ENCODE measurements at regions not wholly inside any gene's neighbourhood (a gene's known extent, or its start where the extent isn't known, plus 50 kb on each side); places are given as distances from the start of the nearest gene placed in this dataset.

DNA sequence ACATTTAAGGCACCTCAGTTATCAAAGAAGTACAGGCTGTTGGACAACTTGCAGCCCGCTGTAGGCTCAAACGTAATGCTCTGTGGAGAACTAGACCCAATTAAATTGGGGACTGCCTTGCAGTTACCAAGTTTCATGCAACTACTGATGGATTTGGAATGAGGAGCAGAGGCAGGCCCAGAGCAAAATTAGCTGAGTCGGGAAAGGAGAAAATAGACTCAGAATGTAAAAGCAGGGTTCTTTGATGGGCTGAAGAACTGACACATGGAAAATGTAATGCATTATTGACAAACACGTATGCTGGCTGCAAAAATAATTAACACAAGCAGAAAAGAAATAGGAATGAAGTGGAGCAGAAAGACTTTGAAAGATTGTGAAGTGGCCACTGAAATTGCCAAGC, 432.7 kb upstream of the HNRNPA3 start:
- TF ChIP-seq TCF12 (IDR thresholded peaks at IDR 0.05; ENCODE audit: low read depth) (no peak), YY1 (IDR thresholded peaks at IDR 0.05; ENCODE audit: low read depth) (no peak), TAF1 (IDR thresholded peaks at IDR 0.05; ENCODE audit: low read depth) (no peak), EP300 (IDR thresholded peaks at IDR 0.05; ENCODE audit: borderline replicate concordance) (no peak), CREB1 (IDR thresholded peaks at IDR 0.05; ENCODE audit: low read depth) (no peak), REST (IDR thresholded peaks at IDR 0.05; ENCODE audit: low read depth) (no peak)
- TF ChIP-seq, protein P1, sequence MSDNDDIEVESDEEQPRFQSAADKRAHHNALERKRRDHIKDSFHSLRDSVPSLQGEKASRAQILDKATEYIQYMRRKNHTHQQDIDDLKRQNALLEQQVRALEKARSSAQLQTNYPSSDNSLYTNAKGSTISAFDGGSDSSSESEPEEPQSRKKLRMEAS (IDR thresholded peaks at IDR 0.05) = no peak
- TF ChIP-seq, protein P2, sequence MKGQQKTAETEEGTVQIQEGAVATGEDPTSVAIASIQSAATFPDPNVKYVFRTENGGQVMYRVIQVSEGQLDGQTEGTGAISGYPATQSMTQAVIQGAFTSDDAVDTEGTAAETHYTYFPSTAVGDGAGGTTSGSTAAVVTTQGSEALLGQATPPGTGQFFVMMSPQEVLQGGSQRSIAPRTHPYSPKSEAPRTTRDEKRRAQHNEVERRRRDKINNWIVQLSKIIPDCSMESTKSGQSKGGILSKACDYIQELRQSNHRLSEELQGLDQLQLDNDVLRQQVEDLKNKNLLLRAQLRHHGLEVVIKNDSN (IDR thresholded peaks at IDR 0.05) = no peak
